Psoas muscle (tissue), 7 donors: ENCODE measurements at regions not wholly inside any gene's neighbourhood (a gene's known extent, or its start where the extent isn't known, plus 50 kb on each side); places are given as distances from the start of the nearest gene placed in this dataset.

Experiments used
- ATAC-seq, 4 donors: fragments of 200-7000 bp; cut with Tn5 transposase; one replicate each; pipeline ENCODE4 v1.9.1; 2020; ENCODE audit warnings: moderate library complexity in 3 of 4, mild to moderate bottlenecking in 2 of 4
- DNase-seq, 2 donors: peaks; one replicate each; pipeline ENCODE4 v3.0.0-alpha.2; 2020
- H3K27ac ChIP-seq: fragments of 200-600 bp; one replicate; pipeline ENCODE4 v1.8.0; 2022
- H3K27me3 ChIP-seq, 3 donors: fragments of 200-600 bp in 1 of 3; one replicate each; pipeline versions ENCODE4 v1.6.1 to v1.8.0; 2013 to 2022; ENCODE audit warnings: low read length in 2 of 3, mild to moderate bottlenecking in 2 of 3, moderate library complexity in 1 of 3; ENCODE audit not compliant: insufficient read depth in 3 of 3
- H3K36me3 ChIP-seq, 2 donors: fragments of 200-600 bp in 1 of 2; one replicate each; pipeline versions ENCODE4 v1.6.1 to v1.8.0; 2013 to 2022; ENCODE audit warnings: low read depth in 1 of 2, mild to moderate bottlenecking in 1 of 2, moderate library complexity in 1 of 2; ENCODE audit not compliant: insufficient read depth in 1 of 2
- H3K4me1 ChIP-seq: fragments of 200-600 bp; one replicate; pipeline ENCODE4 v1.8.0; 2022
- H3K4me3 ChIP-seq: fragments of 200-600 bp; one replicate; pipeline ENCODE4 v1.8.0; 2022; ENCODE audit warnings: mild to moderate bottlenecking
- H3K9me3 ChIP-seq: fragments of 200-600 bp; one replicate; pipeline ENCODE4 v1.8.0; 2022
- WGBS, 3 donors: extraction: QIAGEN DNeasy Blood & Tissue Kit; methylation state at CpG; one replicate each; pipeline versions ENCODE4 v1.1.6 to v1.1.7; 2013; 5-methylcytosine and 5-hydroxymethylcytosine counted together
- intact Hi-C, 2 donors: fragments of 100-400 bp; cut with DNase I; formaldehyde crosslinking; loops; one replicate each; pipeline versions ENCODE4 v1.11.0 to v1.14.2; 2022
- TF ChIP-seq, protein P1 (sequence below): fragments of 200-600 bp; IDR thresholded peaks from one replicate; pipeline ENCODE4 v1.8.0; 2022; ENCODE audit warnings: antibody characterized with exemption
- donor health status: healthy with polysubstance abuse.
- donor health status: DM: no; HTN: no; CAD: no; lungs with moderate emphysema.
- donor health status: Bipolar disorder and iron deficiency.
- donor health status: healthy.
- donor health status: DM: yes; HTN: yes; CAD: no.
- donor health status: DM: no; HTN: no; CAD: no.
- donor health status: DM: yes; HTN: yes; CAD: no.

DNA sequence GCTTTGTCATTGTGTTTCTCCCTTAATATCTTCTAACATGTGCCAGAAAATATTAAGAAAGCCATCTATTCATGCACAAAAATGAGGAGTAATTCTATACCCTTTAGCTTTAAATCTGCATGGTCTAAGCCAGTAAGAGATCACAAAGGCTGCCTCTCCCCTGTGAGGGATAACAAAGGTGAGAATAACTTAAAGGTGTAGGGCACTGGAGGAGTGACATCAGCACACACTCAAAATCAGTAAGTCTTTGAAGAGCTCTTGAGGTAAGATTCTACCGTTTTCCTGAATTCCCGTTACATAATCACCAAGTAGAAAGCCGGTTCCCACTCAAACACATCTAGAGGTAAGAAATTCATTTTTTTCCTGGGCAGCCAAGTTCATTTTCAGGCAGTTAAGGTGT is 123.9 kb upstream of the SULT1C3 start:
- no peak overlapping the region for H3K27ac ChIP-seq
- H3K4me1 ChIP-seq = no peaks in the 10 kb centered on the region
- ATAC-seq = no peak
- TF ChIP-seq, protein P1, sequence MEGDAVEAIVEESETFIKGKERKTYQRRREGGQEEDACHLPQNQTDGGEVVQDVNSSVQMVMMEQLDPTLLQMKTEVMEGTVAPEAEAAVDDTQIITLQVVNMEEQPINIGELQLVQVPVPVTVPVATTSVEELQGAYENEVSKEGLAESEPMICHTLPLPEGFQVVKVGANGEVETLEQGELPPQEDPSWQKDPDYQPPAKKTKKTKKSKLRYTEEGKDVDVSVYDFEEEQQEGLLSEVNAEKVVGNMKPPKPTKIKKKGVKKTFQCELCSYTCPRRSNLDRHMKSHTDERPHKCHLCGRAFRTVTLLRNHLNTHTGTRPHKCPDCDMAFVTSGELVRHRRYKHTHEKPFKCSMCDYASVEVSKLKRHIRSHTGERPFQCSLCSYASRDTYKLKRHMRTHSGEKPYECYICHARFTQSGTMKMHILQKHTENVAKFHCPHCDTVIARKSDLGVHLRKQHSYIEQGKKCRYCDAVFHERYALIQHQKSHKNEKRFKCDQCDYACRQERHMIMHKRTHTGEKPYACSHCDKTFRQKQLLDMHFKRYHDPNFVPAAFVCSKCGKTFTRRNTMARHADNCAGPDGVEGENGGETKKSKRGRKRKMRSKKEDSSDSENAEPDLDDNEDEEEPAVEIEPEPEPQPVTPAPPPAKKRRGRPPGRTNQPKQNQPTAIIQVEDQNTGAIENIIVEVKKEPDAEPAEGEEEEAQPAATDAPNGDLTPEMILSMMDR = no peak
- intact Hi-C loops = no loop called here
- H3K4me3 ChIP-seq = no peak overlapping the region
- DNase-seq = no peak
- H3K36me3 ChIP-seq = no peaks in the 10 kb centered on the region
- H3K9me3 ChIP-seq = no peaks in the 10 kb centered on the region
- H3K27me3 ChIP-seq = no peaks in the 10 kb centered on the region
- WGBS, 3 donors = 86 to 94% (median 89%) methylated on average over 3 of the region's 3 CpGs

DNA sequence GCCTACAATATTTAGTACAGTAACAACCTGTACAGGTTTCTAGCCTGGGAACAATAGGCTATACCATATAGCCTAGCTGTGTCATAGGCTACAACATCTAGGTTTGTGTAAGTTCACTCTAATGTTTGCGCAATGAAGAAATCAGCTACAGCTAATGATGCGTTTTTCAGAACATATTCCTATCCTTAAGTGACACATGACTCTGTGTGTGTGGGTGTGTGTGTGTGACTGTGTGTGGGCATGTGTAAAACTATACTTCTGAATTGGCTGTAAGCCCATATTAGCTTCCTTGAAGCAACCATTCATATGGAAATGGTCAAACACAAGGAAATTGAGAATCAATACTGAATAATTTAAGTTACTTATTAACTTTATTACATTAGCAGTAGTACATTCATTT is 120.8 kb upstream of the SULT1C3 start:
- Histone ChIP-seq H3K4me3 (no peak overlapping the region), H3K27ac (no peak overlapping the region), H3K9me3 (no peaks in the 10 kb centered on the region), H3K4me1 (no peaks in the 10 kb centered on the region), H3K36me3 (no peaks in the 10 kb centered on the region), H3K27me3 (no peaks in the 10 kb centered on the region)
- 47 to 80% (median 65%) methylated on average over 2 of the region's 2 CpGs for WGBS, 3 donors
- intact Hi-C loops = no loop called here
- DNase-seq = no peak
- no peak for ATAC-seq
- TF ChIP-seq, protein P1 = no peak

- H3K4me1 ChIP-seq = no peaks in the 10 kb centered on the region
Observed at GRCh38 chr2:108119492-108119891, 120.3 kb upstream of the SULT1C3 start.

GRCh38 chr2:108124736-108125495 is 114.9 kb upstream of the SULT1C3 start:
- no peak overlapping the region for H3K4me3 ChIP-seq
- DNase-seq (no peak), ATAC-seq (no peak)
- H3K9me3 ChIP-seq = no peaks in the 10 kb centered on the region
- no peak overlapping the region for H3K27ac ChIP-seq
- no peaks in the 10 kb centered on the region for H3K4me1 ChIP-seq
- peaks cover 0 to 3% (median 0%) of the 10 kb centered on the region in 3 donors for H3K27me3 ChIP-seq
- TF ChIP-seq, protein P1 = no peak
- intact Hi-C loops = no loop called here
- no peaks in the 10 kb centered on the region for H3K36me3 ChIP-seq
- 50 to 53% (median 52%) methylated on average over 4 of the region's 4 CpGs for WGBS, 3 donors

More at GRCh38 chr2:108119492-108119891, 120.3 kb upstream of the SULT1C3 start:
- Histone ChIP-seq H3K27ac (no peak overlapping the region), H3K36me3 (no peaks in the 10 kb centered on the region), H3K27me3 (no peaks in the 10 kb centered on the region), H3K9me3 (no peaks in the 10 kb centered on the region), H3K4me3 (no peak overlapping the region)
- ATAC-seq (no peak), DNase-seq (no peak)
- intact Hi-C loops = no loop called here
- 82 to 86% (median 83%) methylated on average over 3 of the region's 3 CpGs for WGBS, 3 donors
- TF ChIP-seq, protein P1 = no peak

- 54 to 62% (median 61%) methylated on average over 1 of the region's 1 CpG for WGBS, 3 donors
- DNase-seq = no peak
- H3K36me3 ChIP-seq = no peaks in the 10 kb centered on the region
- no peaks in the 10 kb centered on the region for H3K9me3 ChIP-seq
- H3K4me1 ChIP-seq = no peaks in the 10 kb centered on the region
- no peak overlapping the region for H3K27ac ChIP-seq
- intact Hi-C loops = no loop called here
- TF ChIP-seq, protein P1 = no peak
- peaks cover 0 to 3% (median 0%) of the 10 kb centered on the region in 3 donors for H3K27me3 ChIP-seq
- no peak overlapping the region for H3K4me3 ChIP-seq
- ATAC-seq = no peak
Observed at GRCh38 chr2:108125581-108125980, 114.2 kb upstream of the SULT1C3 start.
